Effector CD4-positive, alpha-beta T cell (primary cell): ENCODE measurements at regions not wholly inside any gene's neighbourhood (a gene's known extent, or its start where the extent isn't known, plus 50 kb on each side); places are given as distances from the start of the nearest gene placed in this dataset.

Source experiments
- DNase-seq: peaks from one replicate; pipeline ENCODE4 v3.0.0-alpha.2; 2020

GRCh38 chr15:69718916-69719315 is 266.3 kb downstream of the RPLP1 start:
- DNase-seq: no peak

- peak; percentile 62 for DNase-seq
These were observed 267.1 kb downstream of the RPLP1 start for GRCh38 chr15:69719527-69720240.

GRCh38 chr15:69720536-69720935 is 267.9 kb downstream of the RPLP1 start:
- no peak for DNase-seq

GRCh38 chr15:69722924-69723323 is 270.3 kb downstream of the RPLP1 start:
- no peak for DNase-seq

GRCh38 chr15:69723404-69724096 is 270.9 kb downstream of the RPLP1 start:
- no peak for DNase-seq

- DNase-seq: no peak
These were observed 271.7 kb downstream of the RPLP1 start for GRCh38 chr15:69724333-69724732.

GRCh38 chr15:69725275-69725674 is 272.7 kb downstream of the RPLP1 start:
- DNase-seq: no peak

GRCh38 chr15:69725957-69726356 is 273.3 kb downstream of the RPLP1 start:
- no peak for DNase-seq

GRCh38 chr15:69727121-69727924 is 274.7 kb downstream of the RPLP1 start:
- DNase-seq: no peak

GRCh38 chr15:69729167-69729748 is 276.6 kb downstream of the RPLP1 start:
- peak; percentile 69 for DNase-seq

- no peak for DNase-seq
These were observed 277.9 kb downstream of the RPLP1 start for GRCh38 chr15:69730281-69731080.

GRCh38 chr15:69731081-69731330 is 278.4 kb downstream of the RPLP1 start:
- no peak for DNase-seq

GRCh38 chr15:69731581-69731980 is 279.0 kb downstream of the RPLP1 start:
- no peak for DNase-seq

GRCh38 chr15:69732133-69732532 is 279.5 kb downstream of the RPLP1 start:
- no peak for DNase-seq

- no peak for DNase-seq
These were observed 282.1 kb downstream of the RPLP1 start for GRCh38 chr15:69734699-69735098.

- no peak for DNase-seq
These were observed 282.5 kb downstream of the RPLP1 start for GRCh38 chr15:69735121-69735520.

GRCh38 chr15:69736161-69736560 is 283.5 kb downstream of the RPLP1 start:
- DNase-seq: no peak

GRCh38 chr15:69737916-69738315 is 285.3 kb downstream of the RPLP1 start:
- DNase-seq: no peak

- no peak for DNase-seq
These were observed 288.1 kb downstream of the RPLP1 start for GRCh38 chr15:69740684-69741083.

GRCh38 chr15:69742361-69742760 is 289.7 kb downstream of the RPLP1 start:
- no peak for DNase-seq

GRCh38 chr15:69743091-69743490 is 290.5 kb downstream of the RPLP1 start:
- no peak for DNase-seq

GRCh38 chr15:69744391-69745162 is 292.0 kb downstream of the RPLP1 start:
- no peak for DNase-seq
